Stomach (tissue), 4 donors: ENCODE measurements at regions not wholly inside any gene's neighbourhood (a gene's known extent, or its start where the extent isn't known, plus 50 kb on each side); places are given as distances from the start of the nearest gene placed in this dataset.

ENCODE experiments used
- POLR2A ChIP-seq, 4 donors: fragments of 450-650 bp; IDR thresholded peaks; one replicate each; pipeline ENCODE4 v1.6.1; 2016; ENCODE audit warnings: antibody characterized with exemption in 4 of 4, control low read depth in 2 of 4, mild to moderate bottlenecking in 1 of 4, moderate library complexity in 1 of 4
- TF ChIP-seq, protein P1 (sequence below), 7 experiments: fragments of 450-650 bp in 4 of 7; fragments of 200-600 bp in 3 of 7; sonication (generic) in 3 of 7; IDR thresholded peaks; one replicate each; pipeline ENCODE4 v1.5.1; 2016 to 2019; ENCODE audit warnings: antibody characterized with exemption in 7 of 7, control low read depth in 2 of 7, mild to moderate bottlenecking in 1 of 7

DNA sequence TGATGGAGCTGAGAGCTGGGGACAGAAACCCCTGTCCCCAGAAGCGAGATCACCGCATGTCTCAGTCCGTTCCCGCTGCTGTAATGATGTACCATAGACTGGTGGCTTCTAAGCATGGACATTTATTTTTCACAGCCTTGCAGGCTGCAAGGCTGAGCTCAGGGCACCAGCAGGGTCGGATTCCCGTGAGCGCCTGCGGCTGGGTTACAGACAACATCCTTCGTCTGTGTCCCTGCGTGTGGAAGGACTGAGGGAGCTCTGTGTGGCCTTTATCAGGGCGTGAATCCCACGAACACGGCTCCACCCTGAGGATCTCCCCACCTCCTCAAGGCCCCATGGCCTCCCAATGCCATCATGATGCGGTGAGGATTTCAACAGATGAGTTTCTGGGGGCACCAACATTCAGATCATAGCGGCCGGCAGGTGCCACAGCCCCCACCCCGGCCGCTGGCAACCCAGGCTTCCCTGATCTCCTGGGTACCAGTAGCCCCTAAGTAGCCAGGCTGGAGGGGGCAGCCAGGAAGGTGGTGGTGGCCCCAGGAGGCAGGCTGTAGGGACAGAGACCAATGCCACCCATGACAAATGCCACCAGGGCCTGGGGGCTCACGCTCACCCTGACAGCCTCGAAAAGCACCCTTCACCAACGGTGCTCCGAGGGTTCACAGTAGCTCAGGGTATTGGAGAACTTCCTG, 104.4 kb downstream of the CRYAA start:
- TF ChIP-seq POLR2A (IDR thresholded peaks at IDR 0.05), result no peak
- TF ChIP-seq, protein P1, sequence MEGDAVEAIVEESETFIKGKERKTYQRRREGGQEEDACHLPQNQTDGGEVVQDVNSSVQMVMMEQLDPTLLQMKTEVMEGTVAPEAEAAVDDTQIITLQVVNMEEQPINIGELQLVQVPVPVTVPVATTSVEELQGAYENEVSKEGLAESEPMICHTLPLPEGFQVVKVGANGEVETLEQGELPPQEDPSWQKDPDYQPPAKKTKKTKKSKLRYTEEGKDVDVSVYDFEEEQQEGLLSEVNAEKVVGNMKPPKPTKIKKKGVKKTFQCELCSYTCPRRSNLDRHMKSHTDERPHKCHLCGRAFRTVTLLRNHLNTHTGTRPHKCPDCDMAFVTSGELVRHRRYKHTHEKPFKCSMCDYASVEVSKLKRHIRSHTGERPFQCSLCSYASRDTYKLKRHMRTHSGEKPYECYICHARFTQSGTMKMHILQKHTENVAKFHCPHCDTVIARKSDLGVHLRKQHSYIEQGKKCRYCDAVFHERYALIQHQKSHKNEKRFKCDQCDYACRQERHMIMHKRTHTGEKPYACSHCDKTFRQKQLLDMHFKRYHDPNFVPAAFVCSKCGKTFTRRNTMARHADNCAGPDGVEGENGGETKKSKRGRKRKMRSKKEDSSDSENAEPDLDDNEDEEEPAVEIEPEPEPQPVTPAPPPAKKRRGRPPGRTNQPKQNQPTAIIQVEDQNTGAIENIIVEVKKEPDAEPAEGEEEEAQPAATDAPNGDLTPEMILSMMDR (IDR thresholded peaks at IDR 0.05), result no peak
